RCC 7860 (cell line): ENCODE measurements at regions not wholly inside any gene's neighbourhood (a gene's known extent, or its start where the extent isn't known, plus 50 kb on each side); places are given as distances from the start of the nearest gene placed in this dataset.
"Not testable (repeated sequence)": the region's sequence is repeated elsewhere in the genome, so short reads cannot be mapped to it uniquely, and the experiment has no call there.

ENCODE experiments used
- DNase-seq: peaks from one replicate; pipeline ENCODE4 v3.0.0-alpha.2; 2015; ENCODE audit warnings: low spot score
- FAIRE-seq: peaks from 2 replicates; lab custom pipeline; 2012; peaks lifted over from hg19 to GRCh38; lab: Jason Lieb, UNC

GRCh38 chr11:116667318-116667717, 105.5 kb downstream of the BUD13 start:
- not testable (repeated sequence) for DNase-seq, FAIRE-seq

GRCh38 chr11:116666673-116667249, 106.0 kb downstream of the BUD13 start:
- FAIRE-seq, DNase-seq: not testable (repeated sequence)

- DNase-seq (no peak), FAIRE-seq (no peak)
Observed at GRCh38 chr11:116665523-116665922, 107.3 kb downstream of the BUD13 start.

- FAIRE-seq (no peak), DNase-seq (no peak)
Observed at GRCh38 chr11:116661056-116661455, 111.7 kb downstream of the BUD13 start.

GRCh38 chr11:116660011-116660410, 112.8 kb downstream of the BUD13 start:
- DNase-seq (no peak), FAIRE-seq (no peak)

- FAIRE-seq = no peak
- no peak for DNase-seq
Observed at GRCh38 chr11:116658876-116659535, 113.8 kb downstream of the BUD13 start.

- no peak for DNase-seq
- no peak for FAIRE-seq
Observed at GRCh38 chr11:116657842-116658825, 114.7 kb downstream of the BUD13 start.

- no peak for DNase-seq
- no peak for FAIRE-seq
Observed at GRCh38 chr11:116656011-116656410, 116.8 kb downstream of the BUD13 start.

GRCh38 chr11:116654526-116654925, 118.3 kb downstream of the BUD13 start:
- FAIRE-seq = no peak
- no peak for DNase-seq

- FAIRE-seq = no peak
Observed at GRCh38 chr11:116653206-116653605, 119.6 kb downstream of the BUD13 start.

GRCh38 chr11:116651737-116652237, 121.0 kb downstream of the BUD13 start:
- FAIRE-seq (no peak), DNase-seq (no peak)

More at GRCh38 chr11:116653206-116653605, 119.6 kb downstream of the BUD13 start:
- no peak for DNase-seq

- no peak for FAIRE-seq
- no peak for DNase-seq
Observed at GRCh38 chr11:116651098-116651736, 121.6 kb downstream of the BUD13 start.

GRCh38 chr11:116650052-116650451, 122.7 kb downstream of the BUD13 start:
- DNase-seq = no peak
- no peak for FAIRE-seq

GRCh38 chr11:116649268-116649667, 123.5 kb downstream of the BUD13 start:
- DNase-seq (no peak), FAIRE-seq (no peak)

- FAIRE-seq = no peak
- no peak for DNase-seq
Observed at GRCh38 chr11:116648247-116649174, 124.3 kb downstream of the BUD13 start.

GRCh38 chr11:116647305-116648080, 125.3 kb downstream of the BUD13 start:
- FAIRE-seq (no peak), DNase-seq (no peak)

- DNase-seq = no peak
- FAIRE-seq = no peak
Observed at GRCh38 chr11:116646191-116646590, 126.6 kb downstream of the BUD13 start.

- no peak for DNase-seq
- no peak for FAIRE-seq
Observed at GRCh38 chr11:116644941-116645305, 127.9 kb downstream of the BUD13 start.
